ENCODE measurements at regions not wholly inside any gene's neighbourhood (a gene's known extent, or its start where the extent isn't known, plus 50 kb on each side); places are given as distances from the start of the nearest gene placed in this dataset.

- intact Hi-C loops (cut with DNase I): no loop called here
- no peak for DNase-seq (ENCODE audit: low spot score)
Observed at GRCh38 chr4:135833529-135833928, 1631.9 kb upstream of the PABPC4L start.

- intact Hi-C loops (cut with DNase I): no loop called here
- DNase-seq (ENCODE audit: low spot score): no peak
Observed at GRCh38 chr4:135824759-135825296, 1623.2 kb upstream of the PABPC4L start.

GRCh38 chr4:135804785-135805184 lies 1603.2 kb upstream of the PABPC4L start:
- DNase-seq (ENCODE audit: low spot score): no peak
- intact Hi-C loops (cut with DNase I): no loop called here

DNA sequence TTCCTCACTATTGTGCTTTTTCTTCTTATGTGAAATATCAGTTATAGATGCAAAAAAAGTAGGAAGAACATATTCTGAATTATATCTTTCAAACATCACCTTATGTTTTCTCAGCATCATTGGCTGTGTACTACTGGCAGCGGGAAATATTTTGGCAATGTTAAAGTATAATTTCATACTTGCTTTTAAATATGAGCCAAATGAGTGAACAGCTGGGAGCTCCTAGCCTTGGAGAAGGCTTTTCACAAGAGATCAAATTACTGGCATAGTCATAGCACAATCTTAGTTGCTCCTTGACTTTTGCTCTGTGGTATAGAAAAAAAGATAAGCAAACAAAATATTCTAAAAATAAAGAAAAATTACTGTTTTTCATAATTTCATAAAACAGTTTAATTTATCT lies 1575.8 kb upstream of the PABPC4L start:
- intact Hi-C loops (cut with DNase I): no loop called here
- no peak for DNase-seq (ENCODE audit: low spot score)

- no peak for DNase-seq (ENCODE audit: low spot score)
- intact Hi-C loops (cut with DNase I): no loop called here
Observed at GRCh38 chr4:135775909-135776308, 1574.3 kb upstream of the PABPC4L start.

GRCh38 chr4:135770505-135770904 lies 1568.9 kb upstream of the PABPC4L start:
- DNase-seq (ENCODE audit: low spot score): no peak
- intact Hi-C loops (cut with DNase I): no loop called here

- DNase-seq (ENCODE audit: low spot score): no peak
- intact Hi-C loops (cut with DNase I): no loop called here
Observed at GRCh38 chr4:135744928-135745327, 1543.3 kb upstream of the PABPC4L start.

- intact Hi-C loops (cut with DNase I): no loop called here
- no peak for DNase-seq (ENCODE audit: low spot score)
Observed at GRCh38 chr4:135741583-135741982, 1540.0 kb upstream of the PABPC4L start.

DNA sequence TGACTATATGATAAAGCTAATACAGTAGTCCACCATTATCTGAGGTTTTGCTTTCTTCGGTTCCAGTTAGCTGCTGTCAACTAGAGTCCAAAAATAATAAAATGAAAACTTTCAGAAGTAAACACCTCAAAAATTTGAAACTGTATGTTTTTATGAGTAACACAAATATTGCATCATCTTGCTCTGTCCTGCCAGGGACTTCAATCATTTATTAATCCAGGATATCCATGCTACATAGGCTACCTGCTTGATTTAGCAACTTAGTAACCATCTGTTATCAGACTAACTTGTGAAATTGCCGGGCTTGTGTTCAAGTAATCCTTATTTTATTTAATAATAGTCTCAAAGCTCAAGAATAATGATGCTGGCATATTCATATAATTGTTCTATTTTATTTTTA lies 1537.8 kb upstream of the PABPC4L start:
- no peak for DNase-seq (ENCODE audit: low spot score)
- intact Hi-C loops (cut with DNase I): no loop called here

DNA sequence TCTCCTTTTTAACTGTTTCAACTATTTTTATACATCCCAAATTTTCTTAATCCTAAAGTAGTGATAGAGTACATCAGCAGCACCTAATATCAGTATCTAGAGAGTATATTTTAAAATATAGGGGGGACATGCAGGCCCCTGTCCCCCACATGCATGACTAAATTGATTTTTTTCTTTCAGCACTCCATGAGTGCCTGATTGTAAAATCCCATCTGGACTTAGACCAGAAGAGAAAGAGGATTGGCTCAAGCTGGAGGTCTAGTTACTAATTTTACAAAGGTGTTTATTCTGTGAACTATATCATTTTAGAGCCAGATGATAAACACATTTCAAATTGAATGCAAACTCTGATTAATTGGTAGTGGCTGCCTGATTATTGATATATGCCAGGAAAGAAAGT lies 1533.9 kb upstream of the PABPC4L start:
- intact Hi-C loops (cut with DNase I): no loop called here
- DNase-seq (ENCODE audit: low spot score): no peak

GRCh38 chr4:135732448-135732847 lies 1530.9 kb upstream of the PABPC4L start:
- intact Hi-C loops (cut with DNase I): no loop called here
- DNase-seq (ENCODE audit: low spot score): no peak

- no peak for DNase-seq (ENCODE audit: low spot score)
- intact Hi-C loops (cut with DNase I): no loop called here
Observed at GRCh38 chr4:135731682-135732081, 1530.1 kb upstream of the PABPC4L start.

- DNase-seq (ENCODE audit: low spot score): no peak
- intact Hi-C loops (cut with DNase I): no loop called here
Observed at GRCh38 chr4:135724421-135724820, 1522.8 kb upstream of the PABPC4L start.

GRCh38 chr4:135718019-135718418 lies 1516.4 kb upstream of the PABPC4L start:
- intact Hi-C loops (cut with DNase I): no loop called here
- DNase-seq (ENCODE audit: low spot score): no peak

DNA sequence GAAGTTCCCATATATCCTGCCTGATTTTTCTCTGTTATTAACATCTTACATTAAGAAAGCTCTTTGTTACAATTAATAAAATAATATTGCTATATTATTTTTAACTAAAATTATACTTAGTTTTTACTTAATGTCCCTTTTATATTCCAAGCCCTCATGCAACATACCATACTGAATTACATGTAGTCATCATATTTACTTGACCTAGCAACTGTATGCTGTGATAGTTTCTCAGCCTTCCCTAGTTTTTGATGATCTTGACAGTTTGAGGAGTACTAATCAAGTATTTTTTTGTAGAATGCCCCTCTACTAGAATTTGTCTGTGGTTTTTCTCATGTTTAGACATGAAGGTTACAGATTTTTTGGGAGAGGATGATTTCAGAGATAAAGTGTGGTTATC lies 1503.8 kb upstream of the PABPC4L start:
- no peak for DNase-seq (ENCODE audit: low spot score)
- intact Hi-C loops (cut with DNase I): no loop called here

GRCh38 chr4:135694066-135694465 lies 1492.5 kb upstream of the PABPC4L start:
- intact Hi-C loops (cut with DNase I): no loop called here
- DNase-seq (ENCODE audit: low spot score): no peak

GRCh38 chr4:135684001-135684400 lies 1482.4 kb upstream of the PABPC4L start:
- no peak for DNase-seq (ENCODE audit: low spot score)
- intact Hi-C loops (cut with DNase I): no loop called here

GRCh38 chr4:135672202-135672601 lies 1470.6 kb upstream of the PABPC4L start:
- intact Hi-C loops (cut with DNase I): no loop called here
- DNase-seq (ENCODE audit: low spot score): no peak

GRCh38 chr4:135670548-135670947 lies 1469.0 kb upstream of the PABPC4L start:
- intact Hi-C loops (cut with DNase I): no loop called here
- no peak for DNase-seq (ENCODE audit: low spot score)
